Right lobe of liver (tissue), 6 donors: ENCODE measurements at regions not wholly inside any gene's neighbourhood (a gene's known extent, or its start where the extent isn't known, plus 50 kb on each side); places are given as distances from the start of the nearest gene placed in this dataset.

Experiments used
- ATAC-seq, 4 donors: fragments of 200-7000 bp; cut with Tn5 transposase; one replicate each; pipeline ENCODE4 v1.9.1; 2020; ENCODE audit warnings: mild to moderate bottlenecking in 4 of 4, moderate library complexity in 4 of 4
- DNase-seq, 3 donors: peaks; one replicate each; pipeline ENCODE4 v3.0.0-alpha.2; 2020
- H3K27ac ChIP-seq, 3 donors: fragments of 200-600 bp; one replicate each; pipeline ENCODE4 v1.8.0; 2022
- H3K27me3 ChIP-seq, 2 donors: fragments of 200-600 bp; one replicate each; pipeline ENCODE4 v1.8.0; 2022
- H3K36me3 ChIP-seq, 4 donors: fragments of 200-600 bp; sonication (generic) in 1 of 4; one replicate each; pipeline versions ENCODE4 v1.5.1 to v1.8.0; 2017 to 2022; ENCODE audit warnings: control low read depth in 1 of 4
- H3K4me1 ChIP-seq, 4 donors: fragments of 200-600 bp; sonication (generic) in 1 of 4; one replicate each; pipeline versions ENCODE4 v1.5.1 to v1.8.0; 2017 to 2022; ENCODE audit warnings: control low read depth in 1 of 4
- H3K4me3 ChIP-seq, 3 donors: fragments of 200-600 bp; one replicate each; pipeline ENCODE4 v1.8.0; 2022
- H3K9me3 ChIP-seq, 4 donors: fragments of 200-600 bp; sonication (generic) in 1 of 4; one replicate each; pipeline versions ENCODE4 v1.5.1 to v1.8.0; 2017 to 2022; ENCODE audit warnings: control low read depth in 1 of 4
- CTCF ChIP-seq, 4 donors: fragments of 200-600 bp in 3 of 4; fragments of 450-650 bp in 1 of 4; IDR thresholded peaks; one replicate each; pipeline versions ENCODE4 v1.5.1 to v1.8.0; 2016 to 2022; ENCODE audit warnings: antibody characterized with exemption in 4 of 4, mild to moderate bottlenecking in 2 of 4
- POLR2A ChIP-seq: fragments of 450-650 bp; IDR thresholded peaks from one replicate; pipeline ENCODE4 v1.6.1; 2017; ENCODE audit warnings: antibody characterized with exemption, mild to moderate bottlenecking
- WGBS: methylation state at CpG from one replicate; pipeline ENCODE4 v1.1.6; 2018; ENCODE audit warnings: low coverage, low lambda C conversion rate; ENCODE audit not compliant: insufficient coverage; ENCODE audit errors: missing lambda C conversion rate; 5-methylcytosine and 5-hydroxymethylcytosine counted together
- intact Hi-C, 2 donors: fragments of 100-400 bp; cut with DNase I; formaldehyde crosslinking; loops; one replicate each; pipeline versions ENCODE4 v1.11.2 to v1.14.1; 2022
- donor health status: DM: no; HTN: yes; CAD: no.
- donor health status: DM: no; HTN: no; CAD: no.
- donor health status: DM: no; HTN: no; CAD: no.
- donor health status: DM: no; HTN: yes; CAD: no.
- donor health status: DM: no; HTN: yes; CAD: no.

GRCh38 chr4:26174027-26174426 lies 146.8 kb upstream of the RBPJ start:
- intact Hi-C loops = no loop called here
- whole genome bisulfite sequencing = 22% methylated on average over 9 of the region's 9 CpGs
- no peak for DNase-seq
- no peaks in the 10 kb centered on the region for H3K27me3 ChIP-seq
- TF ChIP-seq POLR2A = no peak
- TF ChIP-seq CTCF (IDR thresholded peaks at IDR 0.05) = no peak
- H3K4me1 ChIP-seq = no peaks in the 10 kb centered on the region
- H3K9me3 ChIP-seq = no peaks in the 10 kb centered on the region
- ATAC-seq = no peak
- H3K27ac ChIP-seq = no peak overlapping the region
- H3K36me3 ChIP-seq = no peaks in the 10 kb centered on the region
- no peak overlapping the region for H3K4me3 ChIP-seq

GRCh38 chr4:26175006-26175786 lies 145.6 kb upstream of the RBPJ start:
- Histone ChIP-seq H3K27ac (no peak overlapping the region), H3K36me3 (no peaks in the 10 kb centered on the region), H3K4me1 (no peaks in the 10 kb centered on the region), H3K4me3 (no peak overlapping the region), H3K9me3 (no peaks in the 10 kb centered on the region), H3K27me3 (no peaks in the 10 kb centered on the region)
- 76% methylated on average over 12 of the region's 13 CpGs for WGBS
- ATAC-seq (no peak), DNase-seq (no peak)
- TF ChIP-seq POLR2A (no peak), CTCF (IDR thresholded peaks at IDR 0.05) (no peak)
- intact Hi-C loops = no loop called here

GRCh38 chr4:26175905-26176470 lies 144.8 kb upstream of the RBPJ start:
- Histone ChIP-seq H3K4me1 (no peaks in the 10 kb centered on the region), H3K4me3 (no peak overlapping the region), H3K27ac (no peak overlapping the region), H3K36me3 (no peaks in the 10 kb centered on the region), H3K9me3 (no peaks in the 10 kb centered on the region), H3K27me3 (no peaks in the 10 kb centered on the region)
- WGBS = 80% methylated on average over 4 of the region's 4 CpGs
- TF ChIP-seq CTCF (IDR thresholded peaks at IDR 0.05) = no peak
- TF ChIP-seq POLR2A = no peak
- ATAC-seq = no peak
- DNase-seq = no peak
- intact Hi-C loops = no loop called here

- Histone ChIP-seq H3K4me1 (no peaks in the 10 kb centered on the region), H3K9me3 (no peaks in the 10 kb centered on the region), H3K36me3 (no peaks in the 10 kb centered on the region), H3K27me3 (no peaks in the 10 kb centered on the region), H3K27ac (no peak overlapping the region), H3K4me3 (no peak overlapping the region)
- 63% methylated on average over 5 of the region's 8 CpGs for WGBS
- TF ChIP-seq CTCF (IDR thresholded peaks at IDR 0.05) (no peak), POLR2A (no peak)
- DNase-seq = no peak
- intact Hi-C loops = no loop called here
- ATAC-seq = no peak
Observed at GRCh38 chr4:26176598-26177149, 144.1 kb upstream of the RBPJ start.
